Peyer's patch (tissue), 2 donors: ENCODE measurements at regions not wholly inside any gene's neighbourhood (a gene's known extent, or its start where the extent isn't known, plus 50 kb on each side); places are given as distances from the start of the nearest gene placed in this dataset.

ENCODE experiments used
- small RNA-seq, 2 donors: library from RNA; depleted of rRNA; stranded (forward); fragments of <200 nt; gene quantifications; one replicate each; pipeline ENCODE3, GENCODE V24; 2016

Small RNA genes in the stretch of these regions (small RNA-seq; reads per million reads assigned to genes)
- 0 reads per million in 2 donors for gene RN7SL820P
